ENCODE measurements at regions not wholly inside any gene's neighbourhood (a gene's known extent, or its start where the extent isn't known, plus 50 kb on each side); places are given as distances from the start of the nearest gene placed in this dataset.

DNA sequence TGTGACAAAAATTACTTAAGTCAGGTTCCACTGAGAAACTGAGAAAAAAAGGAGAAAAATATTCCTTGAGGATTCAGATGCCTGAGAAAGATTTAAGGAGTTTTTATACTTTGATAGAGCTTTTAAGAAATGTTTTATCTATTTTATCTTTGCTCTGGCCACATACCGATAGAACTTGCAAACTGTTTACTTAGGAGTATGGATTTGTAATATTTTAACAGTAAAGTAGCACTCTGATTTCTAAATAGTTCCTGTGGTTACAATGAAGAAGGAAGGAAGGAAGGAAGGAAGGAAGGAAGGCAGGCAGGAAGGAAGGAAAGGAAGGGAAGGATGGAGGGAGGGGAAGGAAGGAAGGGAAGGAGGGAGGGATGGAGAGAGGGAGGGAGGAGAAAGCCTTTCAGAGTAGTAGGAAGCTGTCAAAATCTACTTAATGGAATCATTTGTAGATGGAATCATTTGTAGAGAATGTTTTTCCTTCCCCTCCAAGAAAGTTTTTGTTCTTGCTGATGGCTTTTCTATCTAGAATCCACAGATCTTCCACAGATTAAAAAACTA lies 489.0 kb upstream of the ANKRD30A start:
- H3K4me3 ChIP-seq = no peak overlapping the region
- H3K9me3 ChIP-seq = no peaks in the 10 kb centered on the region
- no peaks in the 10 kb centered on the region for H3K36me3 ChIP-seq
- TF ChIP-seq CTCF (IDR thresholded peaks at IDR 0.05) = no peak
- H3K27ac ChIP-seq = no peak overlapping the region
- DNase-seq = no peak
- intact Hi-C loops (cut with DNase I) = no loop called here
- no peaks in the 10 kb centered on the region for H3K27me3 ChIP-seq
- no peaks in the 10 kb centered on the region for H3K4me1 ChIP-seq
- no peak overlapping the region for H3K9ac ChIP-seq (ENCODE audit: low read depth in 2 of 2, low read length in 2 of 2)

- no peak overlapping the region for H3K27ac ChIP-seq
- H3K4me1 ChIP-seq = no peaks in the 10 kb centered on the region
- no peak for DNase-seq
- H3K9ac ChIP-seq (ENCODE audit: low read depth in 2 of 2, low read length in 2 of 2) = no peak overlapping the region
- H3K27me3 ChIP-seq = no peaks in the 10 kb centered on the region
- TF ChIP-seq CTCF (IDR thresholded peaks at IDR 0.05) = no peak
- no peaks in the 10 kb centered on the region for H3K9me3 ChIP-seq
- no peak overlapping the region for H3K4me3 ChIP-seq
- no peaks in the 10 kb centered on the region for H3K36me3 ChIP-seq
- intact Hi-C loops (cut with DNase I) = no loop called here
These were observed 490.5 kb upstream of the ANKRD30A start for GRCh38 chr10:36634916-36635315.

- no peak for DNase-seq
- no peak overlapping the region for H3K4me3 ChIP-seq
- no peaks in the 10 kb centered on the region for H3K9me3 ChIP-seq
- intact Hi-C loops (cut with DNase I) = no loop called here
- no peaks in the 10 kb centered on the region for H3K36me3 ChIP-seq
- TF ChIP-seq CTCF (IDR thresholded peaks at IDR 0.05) = no peak
- H3K27ac ChIP-seq = no peak overlapping the region
- H3K4me1 ChIP-seq = no peaks in the 10 kb centered on the region
- H3K9ac ChIP-seq (ENCODE audit: low read depth in 2 of 2, low read length in 2 of 2) = no peak overlapping the region
- H3K27me3 ChIP-seq = no peaks in the 10 kb centered on the region
These were observed 495.1 kb upstream of the ANKRD30A start for GRCh38 chr10:36630267-36630666.

GRCh38 chr10:36629476-36629875 lies 495.9 kb upstream of the ANKRD30A start:
- no peak for DNase-seq
- no peaks in the 10 kb centered on the region for H3K36me3 ChIP-seq
- no peak overlapping the region for H3K27ac ChIP-seq
- H3K4me3 ChIP-seq = no peak overlapping the region
- no peaks in the 10 kb centered on the region for H3K27me3 ChIP-seq
- no peak for TF ChIP-seq CTCF (IDR thresholded peaks at IDR 0.05)
- H3K9me3 ChIP-seq = no peaks in the 10 kb centered on the region
- H3K4me1 ChIP-seq = no peaks in the 10 kb centered on the region
- no peak overlapping the region for H3K9ac ChIP-seq (ENCODE audit: low read depth in 2 of 2, low read length in 2 of 2)
- intact Hi-C loops (cut with DNase I) = no loop called here

DNA sequence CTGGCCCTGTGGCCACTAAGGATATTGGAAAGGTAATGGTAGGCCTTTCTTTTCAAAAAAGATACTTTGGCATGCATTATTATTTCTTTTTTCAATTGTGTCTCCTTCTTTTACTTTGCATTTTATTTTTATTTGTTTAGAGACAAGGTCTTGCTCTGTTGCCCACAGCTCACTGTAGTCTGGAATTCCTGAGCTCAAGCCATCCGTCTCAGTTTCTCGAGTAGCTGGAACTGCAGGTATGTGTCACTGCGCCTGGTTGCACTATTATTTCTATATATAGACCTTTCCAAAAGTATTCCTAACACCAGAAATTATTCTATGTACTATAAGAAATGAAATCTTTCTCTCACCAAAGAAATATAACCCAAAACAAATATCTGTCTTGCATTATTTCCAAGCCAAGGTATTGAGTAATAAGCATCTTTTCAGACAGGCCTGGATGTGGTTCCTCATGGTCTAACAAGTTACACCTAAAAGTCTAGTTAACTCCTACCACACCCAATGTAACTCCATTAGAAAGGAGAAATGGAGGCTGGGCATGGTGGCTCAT lies 500.8 kb upstream of the ANKRD30A start:
- DNase-seq = no peak
- no peak overlapping the region for H3K4me3 ChIP-seq
- H3K36me3 ChIP-seq = no peaks in the 10 kb centered on the region
- H3K9me3 ChIP-seq = no peaks in the 10 kb centered on the region
- intact Hi-C loops (cut with DNase I) = no loop called here
- no peaks in the 10 kb centered on the region for H3K4me1 ChIP-seq
- TF ChIP-seq CTCF (IDR thresholded peaks at IDR 0.05) = no peak
- H3K9ac ChIP-seq (ENCODE audit: low read depth in 2 of 2, low read length in 2 of 2) = no peak overlapping the region
- no peaks in the 10 kb centered on the region for H3K27me3 ChIP-seq
- no peak overlapping the region for H3K27ac ChIP-seq
